Upper lobe of left lung (tissue), 4 donors: ENCODE measurements at regions not wholly inside any gene's neighbourhood (a gene's known extent, or its start where the extent isn't known, plus 50 kb on each side); places are given as distances from the start of the nearest gene placed in this dataset.

Experiments used
- EP300 ChIP-seq, 4 donors: sonication (generic); formaldehyde crosslinking; IDR thresholded peaks; one replicate each; pipeline ENCODE4 v1.5.1; 2017; ENCODE audit warnings: antibody characterized with exemption in 4 of 4, control low read depth in 2 of 4
- POLR2A ChIP-seq, 4 donors: fragments of 450-650 bp; IDR thresholded peaks; one replicate each; pipeline ENCODE4 v1.5.1; 2016 to 2017; ENCODE audit warnings: antibody characterized with exemption in 4 of 4, mild to moderate bottlenecking in 2 of 4
- POLR2AphosphoS5 ChIP-seq, 2 donors: sonication (generic); formaldehyde crosslinking; IDR thresholded peaks; one replicate each; pipeline ENCODE4 v1.5.1; 2017; ENCODE audit warnings: antibody characterized with exemption in 2 of 2

- TF ChIP-seq EP300 (IDR thresholded peaks at IDR 0.05) (no peak), POLR2A (IDR thresholded peaks at IDR 0.05) (no peak), POLR2AphosphoS5 (IDR thresholded peaks at IDR 0.05) (no peak)
Measured at GRCh38 chr12:126993898-126994297, 1273.1 kb upstream of the TMEM132C start.
